WTC11 (cell line): ENCODE measurements at regions not wholly inside any gene's neighbourhood (a gene's known extent, or its start where the extent isn't known, plus 50 kb on each side); places are given as distances from the start of the nearest gene placed in this dataset.
"Not testable (repeated sequence)": the region's sequence is repeated elsewhere in the genome, so short reads cannot be mapped to it uniquely, and the experiment has no call there.

Source experiments
- ATAC-seq: fragments of 200-7000 bp; cut with Tn5 transposase; 2 replicates; pipeline ENCODE4 v1.10.0; 2021; ENCODE audit warnings: mild to moderate bottlenecking, moderate library complexity
- CTCF ChIA-PET: fragments of 300-600 bp; sonication (Branson Sonifier 250); formaldehyde crosslinking; loops from one replicate; lab custom pipeline; 2021; ENCODE audit warnings: antibody characterized with exemption; lab: Charles Lee
- POLR2A ChIA-PET: fragments of 350-600 bp; sonication (Branson Sonifier 250); formaldehyde crosslinking; loops from one replicate; lab custom pipeline; 2021; ENCODE audit warnings: antibody characterized with exemption; lab: Charles Lee
- DNase-seq: peaks from one replicate; pipeline ENCODE4 v3.0.0; 2021; ENCODE audit warnings: low spot score
- H3K27ac Mint-ChIP-seq: 2 replicates; pipeline ENCODE4 v1.8.0; 2021; ENCODE audit warnings: mixed read lengths
- H3K27me3 Mint-ChIP-seq: 2 replicates; pipeline ENCODE4 v1.8.0; 2021; ENCODE audit warnings: low read depth, mild to moderate bottlenecking, moderate library complexity, mixed read lengths
- H3K36me3 Mint-ChIP-seq: 2 replicates; pipeline ENCODE4 v1.8.0; 2021; ENCODE audit warnings: mixed read lengths
- H3K4me1 Mint-ChIP-seq: 2 replicates; pipeline ENCODE4 v1.8.0; 2022; ENCODE audit warnings: mixed read lengths
- H3K4me3 Mint-ChIP-seq: 2 replicates; pipeline ENCODE4 v1.8.0; 2021; ENCODE audit warnings: mild to moderate bottlenecking, moderate library complexity, mixed read lengths
- H3K9me3 Mint-ChIP-seq: 2 replicates; pipeline ENCODE4 v1.8.0; 2021; ENCODE audit warnings: mixed read lengths
- AFF4 ChIP-seq: sonication (generic); formaldehyde crosslinking; IDR thresholded peaks from 2 replicates; pipeline ENCODE4 v1.8.1; 2023; ENCODE audit warnings: mild to moderate bottlenecking, missing genetic modification reagents, borderline replicate concordance
- ATF1 ChIP-seq: sonication (generic); formaldehyde crosslinking; IDR thresholded peaks from 2 replicates; pipeline ENCODE4 v1.8.1; 2023; ENCODE audit warnings: mild to moderate bottlenecking, moderate library complexity, missing genetic modification reagents
- ATF3 ChIP-seq: sonication (generic); formaldehyde crosslinking; conservative IDR thresholded peaks from 2 replicates; pipeline ENCODE4 v1.8.1; 2022; ENCODE audit warnings: mild to moderate bottlenecking, missing genetic modification reagents
- CBFB ChIP-seq: sonication (generic); formaldehyde crosslinking; IDR thresholded peaks from 2 replicates; pipeline ENCODE4 v1.8.1; 2022; ENCODE audit warnings: mild to moderate bottlenecking, low read depth, missing genetic modification reagents
- ESRRA ChIP-seq: sonication (generic); formaldehyde crosslinking; IDR thresholded peaks from 2 replicates; pipeline ENCODE4 v1.8.1; 2022; ENCODE audit warnings: mild to moderate bottlenecking, missing genetic modification reagents, borderline replicate concordance
- IRF2 ChIP-seq: sonication (generic); formaldehyde crosslinking; IDR thresholded peaks from 2 replicates; pipeline ENCODE4 v1.8.0; 2022; ENCODE audit warnings: low read depth, missing genetic modification reagents, borderline replicate concordance
- JUN ChIP-seq: sonication (generic); formaldehyde crosslinking; IDR thresholded peaks from 2 replicates; pipeline ENCODE4 v1.8.0; 2023; ENCODE audit warnings: mild to moderate bottlenecking, missing genetic modification reagents
- NFATC4 ChIP-seq: fragments of 250-450 bp; sonication (Bioruptor Pico); IDR thresholded peaks from 2 replicates; pipeline ENCODE4 v1.9.0; 2021; ENCODE audit warnings: mild to moderate bottlenecking
- TCF7 ChIP-seq: sonication (generic); formaldehyde crosslinking; IDR thresholded peaks from 2 replicates; pipeline ENCODE4 v1.8.0; 2022; ENCODE audit warnings: mild to moderate bottlenecking, low read depth, missing genetic modification reagents, moderate library complexity
- TP53 ChIP-seq: sonication (generic); formaldehyde crosslinking; IDR thresholded peaks from 2 replicates; pipeline ENCODE4 v1.8.1; 2023; ENCODE audit warnings: mild to moderate bottlenecking, missing genetic modification reagents
- USF1 ChIP-seq: sonication (generic); formaldehyde crosslinking; IDR thresholded peaks from 2 replicates; pipeline ENCODE4 v1.8.0; 2022; ENCODE audit warnings: mild to moderate bottlenecking, missing genetic modification reagents
- ZBTB21 ChIP-seq: sonication (generic); formaldehyde crosslinking; IDR thresholded peaks from 2 replicates; pipeline ENCODE4 v1.8.1; 2023; ENCODE audit warnings: mild to moderate bottlenecking, missing genetic modification reagents, borderline replicate concordance
- ZMAT4 ChIP-seq: fragments of 250-450 bp; sonication (Bioruptor Pico); IDR thresholded peaks from 2 replicates; pipeline ENCODE4 v1.9.0; 2021; ENCODE audit warnings: mild to moderate bottlenecking
- ZNF121 ChIP-seq: sonication (generic); formaldehyde crosslinking; IDR thresholded peaks from 2 replicates; pipeline ENCODE4 v1.8.0; 2023; ENCODE audit warnings: missing genetic modification reagents
- ZNF281 ChIP-seq: sonication (generic); formaldehyde crosslinking; IDR thresholded peaks from 2 replicates; pipeline ENCODE4 v1.8.0; 2023; ENCODE audit warnings: mild to moderate bottlenecking, missing genetic modification reagents
- ZNF396 ChIP-seq: fragments of 250-450 bp; sonication (Bioruptor Pico); IDR thresholded peaks from 2 replicates; pipeline ENCODE4 v1.8.0; 2021; ENCODE audit warnings: mild to moderate bottlenecking, moderate library complexity, borderline replicate concordance
- TF ChIP-seq, protein P1 (sequence below): fragments of 250-450 bp; sonication (Bioruptor Pico); IDR thresholded peaks from 2 replicates; pipeline ENCODE4 v2.1.2; 2022; ENCODE audit warnings: mild to moderate bottlenecking, moderate library complexity
- TF ChIP-seq, protein P2 (sequence below): sonication (generic); formaldehyde crosslinking; IDR thresholded peaks from 2 replicates; pipeline ENCODE4 v1.8.1; 2023; ENCODE audit warnings: mild to moderate bottlenecking, missing genetic modification reagents
- TF ChIP-seq, protein P3 (sequence below): sonication (generic); formaldehyde crosslinking; IDR thresholded peaks from 2 replicates; pipeline ENCODE4 v1.8.1; 2023; ENCODE audit warnings: mild to moderate bottlenecking, missing genetic modification reagents, moderate library complexity

DNA sequence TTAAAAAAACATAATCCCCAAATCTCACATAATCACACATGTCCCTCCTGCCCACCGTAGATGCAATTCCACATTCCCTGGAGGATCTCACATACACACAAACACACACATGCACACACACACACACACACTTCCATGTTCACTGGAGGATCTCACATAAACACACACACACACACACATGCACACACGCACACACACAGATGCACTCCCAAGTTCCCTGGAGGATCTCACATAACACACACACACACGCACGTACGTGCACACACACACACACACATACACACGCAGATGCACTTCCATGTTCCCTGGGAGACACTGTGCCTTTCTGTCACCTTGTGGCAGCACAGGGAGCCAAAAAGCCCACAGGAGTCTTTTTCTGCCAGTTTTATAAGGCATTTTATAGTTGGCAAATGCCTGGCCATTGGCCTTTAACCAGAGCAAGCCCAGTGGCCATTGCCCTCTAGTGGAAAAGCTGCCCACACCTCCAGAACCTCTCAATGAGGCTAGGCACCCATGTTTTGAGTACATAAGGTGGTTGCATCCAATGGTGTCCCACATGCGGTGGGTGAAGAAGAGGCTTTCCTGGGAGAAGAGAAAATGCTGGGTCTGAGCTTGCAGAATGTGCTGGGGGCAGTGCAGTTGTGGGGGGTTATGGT lies 115.4 kb upstream of the ACBD5 start:
- CTCF ChIA-PET: interaction anchor here (0.5 kb wide), 1 partner anchor 230 kb away, joined by 3 read pairs; no protein-coding TSS in a partner anchor
- no peak for TF ChIP-seq ZMAT4
- no peak for TF ChIP-seq ATF3
- TF ChIP-seq TP53: no peak
- TF ChIP-seq IRF2 (CRISPR knock-in tag): no peak
- TF ChIP-seq, protein P1, sequence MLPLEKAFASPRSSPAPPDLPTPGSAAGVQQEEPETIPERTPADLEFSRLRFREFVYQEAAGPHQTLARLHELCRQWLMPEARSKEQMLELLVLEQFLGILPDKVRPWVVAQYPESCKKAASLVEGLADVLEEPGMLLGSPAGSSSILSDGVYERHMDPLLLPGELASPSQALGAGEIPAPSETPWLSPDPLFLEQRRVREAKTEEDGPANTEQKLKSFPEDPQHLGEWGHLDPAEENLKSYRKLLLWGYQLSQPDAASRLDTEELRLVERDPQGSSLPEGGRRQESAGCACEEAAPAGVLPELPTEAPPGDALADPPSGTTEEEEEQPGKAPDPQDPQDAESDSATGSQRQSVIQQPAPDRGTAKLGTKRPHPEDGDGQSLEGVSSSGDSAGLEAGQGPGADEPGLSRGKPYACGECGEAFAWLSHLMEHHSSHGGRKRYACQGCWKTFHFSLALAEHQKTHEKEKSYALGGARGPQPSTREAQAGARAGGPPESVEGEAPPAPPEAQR (CRISPR knock-in tag): no peak
- TF ChIP-seq, protein P2, sequence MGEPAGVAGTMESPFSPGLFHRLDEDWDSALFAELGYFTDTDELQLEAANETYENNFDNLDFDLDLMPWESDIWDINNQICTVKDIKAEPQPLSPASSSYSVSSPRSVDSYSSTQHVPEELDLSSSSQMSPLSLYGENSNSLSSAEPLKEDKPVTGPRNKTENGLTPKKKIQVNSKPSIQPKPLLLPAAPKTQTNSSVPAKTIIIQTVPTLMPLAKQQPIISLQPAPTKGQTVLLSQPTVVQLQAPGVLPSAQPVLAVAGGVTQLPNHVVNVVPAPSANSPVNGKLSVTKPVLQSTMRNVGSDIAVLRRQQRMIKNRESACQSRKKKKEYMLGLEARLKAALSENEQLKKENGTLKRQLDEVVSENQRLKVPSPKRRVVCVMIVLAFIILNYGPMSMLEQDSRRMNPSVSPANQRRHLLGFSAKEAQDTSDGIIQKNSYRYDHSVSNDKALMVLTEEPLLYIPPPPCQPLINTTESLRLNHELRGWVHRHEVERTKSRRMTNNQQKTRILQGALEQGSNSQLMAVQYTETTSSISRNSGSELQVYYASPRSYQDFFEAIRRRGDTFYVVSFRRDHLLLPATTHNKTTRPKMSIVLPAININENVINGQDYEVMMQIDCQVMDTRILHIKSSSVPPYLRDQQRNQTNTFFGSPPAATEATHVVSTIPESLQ (CRISPR knock-in tag): no peak
- TF ChIP-seq ATF1 (CRISPR knock-in tag): no peak
- no peak for TF ChIP-seq CBFB (CRISPR knock-in tag)
- no peak for TF ChIP-seq ZNF396 (CRISPR knock-in tag)
- TF ChIP-seq JUN (CRISPR knock-in tag): no peak
- TF ChIP-seq NFATC4 (CRISPR knock-in tag): no peak
- TF ChIP-seq, protein P3, sequence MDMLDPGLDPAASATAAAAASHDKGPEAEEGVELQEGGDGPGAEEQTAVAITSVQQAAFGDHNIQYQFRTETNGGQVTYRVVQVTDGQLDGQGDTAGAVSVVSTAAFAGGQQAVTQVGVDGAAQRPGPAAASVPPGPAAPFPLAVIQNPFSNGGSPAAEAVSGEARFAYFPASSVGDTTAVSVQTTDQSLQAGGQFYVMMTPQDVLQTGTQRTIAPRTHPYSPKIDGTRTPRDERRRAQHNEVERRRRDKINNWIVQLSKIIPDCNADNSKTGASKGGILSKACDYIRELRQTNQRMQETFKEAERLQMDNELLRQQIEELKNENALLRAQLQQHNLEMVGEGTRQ (CRISPR knock-in tag): no peak
- no peak for TF ChIP-seq ZBTB21 (CRISPR knock-in tag)
- TF ChIP-seq ZNF121 (CRISPR knock-in tag): no peak
- TF ChIP-seq AFF4 (CRISPR knock-in tag): no peak
- TF ChIP-seq ZNF281 (CRISPR knock-in tag): no peak
- no peak for TF ChIP-seq ESRRA (CRISPR knock-in tag)
- TF ChIP-seq TCF7 (CRISPR knock-in tag): no peak
- TF ChIP-seq USF1 (CRISPR knock-in tag): no peak
- TF ChIP-seq, all 79 proteins: peak for 0
- DNase-seq: no peak
- Mint-ChIP-seq H3K9me3 (no peaks in the 10 kb centered on the region), H3K4me3 (no peak overlapping the region), H3K4me1 (peaks cover 10% of the 10 kb centered on the region), H3K36me3 (no peaks in the 10 kb centered on the region), H3K27me3 (no peaks in the 10 kb centered on the region; the same call in 1 of the 2 replicates), H3K27ac (no peak overlapping the region)
- POLR2A ChIA-PET: no interaction called here
- no peak; the same call in 1 of the 2 replicates for ATAC-seq

GRCh38 chr10:27354643-27355270 lies 114.2 kb upstream of the ACBD5 start:
- H3K36me3 Mint-ChIP-seq, H3K9me3 Mint-ChIP-seq, H3K4me3 Mint-ChIP-seq, DNase-seq, POLR2A ChIA-PET, H3K27ac Mint-ChIP-seq, H3K27me3 Mint-ChIP-seq, CTCF ChIA-PET: not testable (repeated sequence)
- peaks cover 17% of the 10 kb centered on the region for H3K4me1 Mint-ChIP-seq
- peak; percentile 55 for ATAC-seq

- DNase-seq, ATAC-seq: not testable (repeated sequence)
Observed at GRCh38 chr10:27354100-27354499, 113.5 kb upstream of the ACBD5 start.

More at GRCh38 chr10:27354100-27354499, 113.5 kb upstream of the ACBD5 start:
- POLR2A ChIA-PET, H3K27me3 Mint-ChIP-seq, CTCF ChIA-PET, H3K27ac Mint-ChIP-seq, H3K9me3 Mint-ChIP-seq, H3K36me3 Mint-ChIP-seq, H3K4me3 Mint-ChIP-seq: not testable (repeated sequence)
- H3K4me1 Mint-ChIP-seq: peaks cover 17% of the 10 kb centered on the region
